ENCODE measurements at regions not wholly inside any gene's neighbourhood (a gene's known extent, or its start where the extent isn't known, plus 50 kb on each side); places are given as distances from the start of the nearest gene placed in this dataset.

- TF ChIP-seq POLR2AphosphoS5 (IDR thresholded peaks at IDR 0.05; ENCODE audit: low read depth, low read length) (no peak), PBX3 (IDR thresholded peaks at IDR 0.05) (no peak), GABPA (IDR thresholded peaks at IDR 0.05; ENCODE audit: low read depth) (no peak), SIN3A (IDR thresholded peaks at IDR 0.05; ENCODE audit: borderline replicate concordance, low read depth, low read length) (no peak), REST (IDR thresholded peaks at IDR 0.05; ENCODE audit: low read depth, low read length) (no peak), TEAD4 (IDR thresholded peaks at IDR 0.05; ENCODE audit: borderline replicate concordance, insufficient read depth) (no peak), FOXJ3 (CRISPR knock-in tag; IDR thresholded peaks at IDR 0.05) (no peak), MAX (IDR thresholded peaks at IDR 0.05; ENCODE audit: low read depth) (no peak), EZH2phosphoT487 (IDR thresholded peaks at IDR 0.05; ENCODE audit: borderline replicate concordance, low read depth) (no peak), RXRA (IDR thresholded peaks at IDR 0.05; ENCODE audit: borderline replicate concordance, low read depth) (no peak), USF1 (IDR thresholded peaks at IDR 0.05; ENCODE audit: borderline replicate concordance, low read depth) (no peak), GATA2 (CRISPR knock-in tag; IDR thresholded peaks at IDR 0.05) (no peak)
- TF ChIP-seq, protein P1, sequence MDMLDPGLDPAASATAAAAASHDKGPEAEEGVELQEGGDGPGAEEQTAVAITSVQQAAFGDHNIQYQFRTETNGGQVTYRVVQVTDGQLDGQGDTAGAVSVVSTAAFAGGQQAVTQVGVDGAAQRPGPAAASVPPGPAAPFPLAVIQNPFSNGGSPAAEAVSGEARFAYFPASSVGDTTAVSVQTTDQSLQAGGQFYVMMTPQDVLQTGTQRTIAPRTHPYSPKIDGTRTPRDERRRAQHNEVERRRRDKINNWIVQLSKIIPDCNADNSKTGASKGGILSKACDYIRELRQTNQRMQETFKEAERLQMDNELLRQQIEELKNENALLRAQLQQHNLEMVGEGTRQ (IDR thresholded peaks at IDR 0.05; ENCODE audit: borderline replicate concordance, low read depth, low read length), result no peak
- H3K36me3 ChIP-seq (replicated peaks in 1 of 2; ENCODE audit: control insufficient read depth in 1 of 2, insufficient read depth in 2 of 2, low read length in 1 of 2), result no peaks in the 10 kb centered on the region
- no peak overlapping the region for H3K4me2 ChIP-seq
- ChIA-PET POLR2A (no interaction called here), CTCF (no interaction called here)
- no peak overlapping the region for H3K4me3 ChIP-seq (ENCODE audit: low read depth in 2 of 2, low read length in 1 of 2)
- no peak overlapping the region for H3K27ac ChIP-seq (ENCODE audit: low read depth in 2 of 2, low read length in 1 of 2)
- no peaks in the 10 kb centered on the region for H4K20me1 ChIP-seq (ENCODE audit: insufficient read depth)
- H3K9me3 ChIP-seq, result 0 out of 2 replicates have a peak, but pooled peaks cover 3% of the 10 kb centered on the region
- no peak overlapping the region for H2AFZ ChIP-seq (ENCODE audit: low read depth)
- no peaks in the 10 kb centered on the region for H3F3A ChIP-seq (replicated peaks; ENCODE audit: insufficient read depth)
- H3K79me2 ChIP-seq (ENCODE audit: insufficient read depth), result no peaks in the 10 kb centered on the region
- DNase-seq, result no peak
- WGBS (ENCODE audit: low lambda C conversion rate), result 89% methylated on average over 1 of the region's 1 CpG
- no peaks in the 10 kb centered on the region for H3K9me2 ChIP-seq
- no peaks in the 10 kb centered on the region for H3K27me3 ChIP-seq (ENCODE audit: insufficient read depth)
- no peaks in the 10 kb centered on the region for H3K4me1 ChIP-seq (ENCODE audit: control insufficient read depth in 1 of 2, insufficient read depth in 2 of 2, low read depth in 1 of 2, low read length in 1 of 2)
- H3K9ac ChIP-seq, result no peak overlapping the region
Observed at GRCh38 chr17:69690531-69690930, 276.0 kb downstream of the MAP2K6 start.

All from SK-N-SH (cell line).